NB4 (cell line): ENCODE measurements at regions not wholly inside any gene's neighbourhood (a gene's known extent, or its start where the extent isn't known, plus 50 kb on each side); places are given as distances from the start of the nearest gene placed in this dataset.

ENCODE experiments used
- DNase-seq: peaks from one replicate; pipeline ENCODE4 v3.0.0; 2010; ENCODE audit warnings: low read depth
- H3K4me3 ChIP-seq: one replicate; pipeline ENCODE4 v1.5.1; 2011; ENCODE audit warnings: mild to moderate bottlenecking, low read depth, low read length, moderate library complexity
- MYC ChIP-seq: IDR thresholded peaks from 2 replicates; pipeline ENCODE4 v1.6.1; 2011; ENCODE audit warnings: low read depth, low read length
- POLR2A ChIP-seq: IDR thresholded peaks from 2 replicates; pipeline ENCODE4 v1.6.1; 2011; ENCODE audit warnings: mild to moderate bottlenecking; ENCODE audit not compliant: insufficient read length; ENCODE audit errors: extremely low read depth
- TF ChIP-seq, protein P1 (sequence below): IDR thresholded peaks from 2 replicates; pipeline ENCODE4 v1.6.1; 2011; ENCODE audit warnings: low read depth, low read length
- TF ChIP-seq, protein P2 (sequence below): IDR thresholded peaks from one replicate; pipeline ENCODE4 v1.5.1; 2012; ENCODE audit warnings: low read depth, low read length

DNA sequence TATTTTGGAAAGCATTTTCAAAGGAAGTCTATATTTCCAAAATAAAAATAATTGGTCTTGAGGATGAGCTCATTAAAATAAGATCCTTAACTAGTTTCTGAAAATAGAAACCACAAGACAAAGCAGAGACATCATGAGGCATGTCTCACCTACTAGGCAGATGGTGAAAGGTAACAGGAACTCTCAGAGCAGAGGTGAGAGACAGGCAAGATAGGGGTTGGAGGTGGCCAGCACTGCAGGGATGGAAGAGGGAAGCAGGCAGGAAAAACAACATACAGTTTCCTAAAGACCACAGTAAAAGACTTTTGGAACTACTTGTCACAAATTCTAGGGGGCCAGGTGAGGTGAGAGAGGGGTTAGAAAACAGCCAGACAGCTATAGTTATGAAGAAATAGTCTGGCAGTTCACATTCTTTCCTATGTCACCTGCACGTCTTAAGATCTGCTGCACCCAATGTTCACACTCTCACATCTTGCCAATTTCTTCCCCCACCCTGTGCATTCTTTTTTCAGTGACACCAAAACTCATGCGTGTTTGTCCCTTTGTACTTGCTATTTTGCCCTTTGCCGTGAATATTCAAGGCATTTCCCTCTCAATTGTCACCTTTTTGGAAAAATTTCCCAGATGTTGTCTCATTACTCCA is 341.7 kb upstream of the KITLG start:
- no peak overlapping the region for H3K4me3 ChIP-seq
- DNase-seq: no peak
- TF ChIP-seq, protein P1, sequence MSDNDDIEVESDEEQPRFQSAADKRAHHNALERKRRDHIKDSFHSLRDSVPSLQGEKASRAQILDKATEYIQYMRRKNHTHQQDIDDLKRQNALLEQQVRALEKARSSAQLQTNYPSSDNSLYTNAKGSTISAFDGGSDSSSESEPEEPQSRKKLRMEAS: no peak
- TF ChIP-seq MYC (no peak), POLR2A (no peak)
- TF ChIP-seq, protein P2, sequence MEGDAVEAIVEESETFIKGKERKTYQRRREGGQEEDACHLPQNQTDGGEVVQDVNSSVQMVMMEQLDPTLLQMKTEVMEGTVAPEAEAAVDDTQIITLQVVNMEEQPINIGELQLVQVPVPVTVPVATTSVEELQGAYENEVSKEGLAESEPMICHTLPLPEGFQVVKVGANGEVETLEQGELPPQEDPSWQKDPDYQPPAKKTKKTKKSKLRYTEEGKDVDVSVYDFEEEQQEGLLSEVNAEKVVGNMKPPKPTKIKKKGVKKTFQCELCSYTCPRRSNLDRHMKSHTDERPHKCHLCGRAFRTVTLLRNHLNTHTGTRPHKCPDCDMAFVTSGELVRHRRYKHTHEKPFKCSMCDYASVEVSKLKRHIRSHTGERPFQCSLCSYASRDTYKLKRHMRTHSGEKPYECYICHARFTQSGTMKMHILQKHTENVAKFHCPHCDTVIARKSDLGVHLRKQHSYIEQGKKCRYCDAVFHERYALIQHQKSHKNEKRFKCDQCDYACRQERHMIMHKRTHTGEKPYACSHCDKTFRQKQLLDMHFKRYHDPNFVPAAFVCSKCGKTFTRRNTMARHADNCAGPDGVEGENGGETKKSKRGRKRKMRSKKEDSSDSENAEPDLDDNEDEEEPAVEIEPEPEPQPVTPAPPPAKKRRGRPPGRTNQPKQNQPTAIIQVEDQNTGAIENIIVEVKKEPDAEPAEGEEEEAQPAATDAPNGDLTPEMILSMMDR: no peak

DNA sequence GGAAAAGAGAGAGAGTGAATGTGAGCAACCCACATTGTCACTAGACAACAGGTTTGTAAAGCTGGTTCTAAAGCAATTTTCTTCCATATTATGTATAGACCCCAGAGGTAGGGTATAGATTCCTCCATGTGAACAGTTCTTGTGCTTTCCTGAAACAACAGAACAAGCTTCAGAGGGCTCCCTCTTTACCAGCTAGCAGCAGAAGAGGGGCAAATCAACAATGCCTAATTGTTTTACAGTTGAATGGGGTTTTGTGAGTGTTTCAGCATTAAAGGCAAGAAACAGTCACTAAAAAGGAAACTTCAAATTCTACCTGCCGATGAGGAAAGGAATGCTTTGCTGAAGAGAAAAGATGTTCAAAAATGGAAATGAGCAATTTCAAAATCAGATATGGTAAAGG is 341.2 kb upstream of the KITLG start:
- TF ChIP-seq, protein P1: no peak
- TF ChIP-seq POLR2A (no peak), MYC (no peak)
- TF ChIP-seq, protein P2: no peak
- DNase-seq: no peak
- no peak overlapping the region for H3K4me3 ChIP-seq

DNA sequence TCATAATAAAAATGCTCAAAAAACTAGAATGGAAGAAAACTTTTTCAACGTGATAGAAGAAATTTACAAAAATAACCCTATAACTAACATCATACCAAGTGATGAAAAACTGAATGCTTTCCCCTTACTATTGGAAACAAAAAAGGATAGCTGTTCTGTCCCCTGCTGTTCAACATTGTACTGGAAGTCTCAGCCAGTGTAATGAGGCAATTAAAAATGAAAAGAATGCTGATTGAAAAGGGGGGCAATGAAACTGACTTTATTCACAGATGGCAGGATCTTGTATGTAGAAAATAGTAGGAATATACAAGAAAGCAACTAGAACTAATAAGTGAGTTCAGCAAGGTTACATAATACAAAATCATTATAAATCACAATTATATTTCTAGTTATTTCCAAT is 337.9 kb upstream of the KITLG start:
- H3K4me3 ChIP-seq: no peak overlapping the region
- no peak for DNase-seq
- TF ChIP-seq POLR2A: no peak
- no peak for TF ChIP-seq MYC
- TF ChIP-seq, protein P2: no peak
- TF ChIP-seq, protein P1: no peak

DNA sequence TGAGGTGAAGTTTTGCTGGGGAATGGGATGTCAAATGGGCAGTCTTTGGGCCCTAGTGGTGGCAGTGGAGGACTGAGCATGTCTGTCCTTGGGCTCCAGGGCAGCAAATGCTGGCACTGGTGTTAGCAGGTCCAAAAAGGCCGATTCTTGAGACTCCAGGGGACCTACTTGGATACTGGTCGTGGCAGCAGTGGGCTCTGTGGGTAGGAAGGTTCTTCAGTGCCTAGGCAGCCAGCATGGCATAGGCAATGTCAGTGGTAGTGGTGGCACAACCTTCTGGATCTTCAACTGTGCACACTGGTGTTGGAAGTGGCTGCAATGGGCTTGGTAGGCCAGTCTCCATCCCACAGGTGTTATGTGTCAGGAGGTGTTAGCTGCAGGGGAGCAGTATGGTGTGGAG is 334.7 kb upstream of the KITLG start:
- TF ChIP-seq, protein P1: no peak
- TF ChIP-seq, protein P2: no peak
- no peak for TF ChIP-seq MYC
- TF ChIP-seq POLR2A: no peak
- no peak for DNase-seq
- H3K4me3 ChIP-seq: no peak overlapping the region

DNA sequence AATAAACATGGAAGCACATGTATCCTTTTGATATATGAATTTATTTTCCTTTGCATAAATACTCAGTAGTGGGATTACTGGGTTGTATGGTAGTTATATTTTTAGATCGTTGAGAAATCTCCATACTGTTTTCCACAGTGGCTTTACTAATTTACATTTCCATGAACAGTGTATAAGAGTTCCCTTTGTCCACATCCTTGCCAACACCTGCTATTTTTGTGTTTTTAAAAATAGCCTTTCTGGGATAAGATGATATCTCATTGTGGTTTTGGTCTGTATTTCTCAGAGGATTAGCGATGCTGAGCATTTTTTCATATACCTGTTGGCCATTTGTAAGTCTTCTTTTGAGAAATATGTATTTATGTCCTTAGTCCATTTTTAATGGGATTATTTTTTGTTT is 329.2 kb upstream of the KITLG start:
- DNase-seq: no peak
- H3K4me3 ChIP-seq: no peak overlapping the region
- TF ChIP-seq, protein P1: no peak
- no peak for TF ChIP-seq MYC
- TF ChIP-seq, protein P2: no peak
- no peak for TF ChIP-seq POLR2A
